Keratinocyte (primary cell): ENCODE measurements at regions not wholly inside any gene's neighbourhood (a gene's known extent, or its start where the extent isn't known, plus 50 kb on each side); places are given as distances from the start of the nearest gene placed in this dataset.

ENCODE experiments used
- DNase-seq: peaks from one replicate; pipeline ENCODE4 v3.0.0-alpha.2; 2011; ENCODE audit warnings: low read depth, missing footprints, low spot score
- FAIRE-seq: peaks from 2 replicates; lab custom pipeline; 2011; peaks lifted over from hg19 to GRCh38; lab: Jason Lieb, UNC
- H2AFZ ChIP-seq: 2 replicates; pipeline ENCODE4 v1.6.0; 2012; ENCODE audit warnings: low read length, control low read depth, inconsistent platforms; ENCODE audit not compliant: control insufficient read depth
- H3K27ac ChIP-seq: 2 replicates; pipeline ENCODE4 v1.5.1; 2011; ENCODE audit warnings: low read length; ENCODE audit not compliant: control insufficient read depth, insufficient read depth
- H3K27me3 ChIP-seq: 3 replicates; pipeline ENCODE4 v1.6.0; 2011; ENCODE audit warnings: low read length; ENCODE audit not compliant: control insufficient read depth, insufficient read depth; ENCODE audit errors: extremely low read depth
- H3K36me3 ChIP-seq, 2 experiments: 2 replicates in 1 of 2; 3 replicates in 1 of 2; pipeline ENCODE4 v1.5.1; 2011; ENCODE audit warnings: low read length in 2 of 2, mild to moderate bottlenecking in 1 of 2; ENCODE audit not compliant: control insufficient read depth in 2 of 2, insufficient read depth in 2 of 2; ENCODE audit errors: extremely low read depth in 1 of 2
- H3K4me1 ChIP-seq: 3 replicates; pipeline ENCODE4 v1.5.1; 2011; ENCODE audit warnings: low read length; ENCODE audit not compliant: control insufficient read depth, insufficient read depth; ENCODE audit errors: extremely low read depth
- H3K4me2 ChIP-seq: 3 replicates; pipeline ENCODE4 v1.6.0; 2011; ENCODE audit warnings: low read depth, low read length; ENCODE audit not compliant: control insufficient read depth, insufficient read depth; ENCODE audit errors: extremely low read depth
- H3K4me3 ChIP-seq, 3 experiments: fragments of 200-600 bp in 1 of 3; sonication (generic) in 1 of 3; 2 replicates in 2 of 3; 3 replicates in 1 of 3; pipeline ENCODE4 v1.5.1; 2011 to 2016; ENCODE audit warnings: low read length in 3 of 3, mild to moderate bottlenecking in 3 of 3, control low read depth in 2 of 3, inconsistent platforms in 1 of 3, low read depth in 1 of 3, mixed read lengths in 1 of 3, mixed run types in 1 of 3, moderate library complexity in 1 of 3; ENCODE audit not compliant: control insufficient read depth in 2 of 3, insufficient read depth in 2 of 3; ENCODE audit errors: extremely low read depth in 1 of 3
- H3K79me2 ChIP-seq: 2 replicates; pipeline ENCODE4 v1.6.0; 2012; ENCODE audit warnings: low read length; ENCODE audit not compliant: control insufficient read depth, insufficient read depth
- H3K9ac ChIP-seq: 3 replicates; pipeline ENCODE4 v1.6.0; 2011; ENCODE audit warnings: low read length; ENCODE audit not compliant: control insufficient read depth, insufficient read depth; ENCODE audit errors: extremely low read depth
- H3K9me1 ChIP-seq: 3 replicates; pipeline ENCODE4 v1.6.0; 2011; ENCODE audit warnings: low read length; ENCODE audit not compliant: control insufficient read depth, insufficient read depth; ENCODE audit errors: extremely low read depth
- H3K9me3 ChIP-seq: 2 replicates; pipeline ENCODE4 v1.5.1; 2012; ENCODE audit warnings: low read depth, low read length; ENCODE audit not compliant: control insufficient read depth
- H4K20me1 ChIP-seq: 3 replicates; pipeline ENCODE4 v1.6.0; 2011; ENCODE audit warnings: low read length; ENCODE audit not compliant: control insufficient read depth, insufficient read depth; ENCODE audit errors: extremely low read depth
- CTCF ChIP-seq, 3 experiments: IDR thresholded peaks in 1 of 3; conservative IDR thresholded peaks in 1 of 3; optimal IDR thresholded peaks in 1 of 3; 2 replicates in 2 of 3; 3 replicates in 1 of 3; pipeline versions ENCODE3 to v1.5.1; 2011; ENCODE audit warnings: low read length in 3 of 3, mild to moderate bottlenecking in 3 of 3, moderate library complexity in 2 of 3, control low read depth in 1 of 3, inconsistent platforms in 1 of 3; ENCODE audit not compliant: insufficient read depth in 2 of 3; ENCODE audit errors: extremely low read depth in 1 of 3
- EZH2 ChIP-seq: IDR thresholded peaks from one replicate; pipeline ENCODE4 v1.6.1; 2012; ENCODE audit warnings: inconsistent platforms, mild to moderate bottlenecking, low read length, moderate library complexity
- dilution Hi-C: fragments of 300-500 bp; cut with MboI; formaldehyde crosslinking; loops from one replicate; pipeline ENCODE4 v1.7.0; 2020; ENCODE audit warnings: low sequenced_read_pairs; ENCODE audit not compliant: extremely low pct_ligation_motif_present

DNA sequence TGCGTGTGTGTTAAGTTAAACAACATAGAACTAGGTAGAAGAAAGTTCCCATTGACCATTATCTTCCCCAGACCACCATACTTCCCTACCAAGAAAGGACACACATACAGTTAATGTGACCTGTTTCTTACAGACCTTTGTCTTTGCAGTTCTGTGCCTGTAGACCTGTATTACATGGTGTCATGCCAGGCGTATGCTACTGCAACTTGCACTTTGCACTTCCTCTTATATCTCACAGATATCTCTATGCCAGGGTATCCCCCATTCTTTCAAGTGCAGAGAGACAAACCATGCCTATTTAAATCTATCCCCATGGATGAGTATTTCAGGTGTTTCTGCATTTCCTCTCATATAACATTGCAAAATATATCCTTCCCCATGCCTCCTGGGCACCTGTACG lies 136.8 kb upstream of the PKDCC start:
- Histone ChIP-seq H3K4me1 (no peaks in the 10 kb centered on the region), H2AFZ (no peak overlapping the region), H3K4me3 (no peak overlapping the region), H4K20me1 (no peaks in the 10 kb centered on the region), H3K27me3 (no peaks in the 10 kb centered on the region), H3K9me1 (no peaks in the 10 kb centered on the region), H3K9me3 (no peaks in the 10 kb centered on the region), H3K79me2 (no peaks in the 10 kb centered on the region), H3K27ac (no peak overlapping the region), H3K4me2 (no peak overlapping the region), H3K36me3 (no peaks in the 10 kb centered on the region), H3K9ac (no peak overlapping the region)
- FAIRE-seq (no peak), DNase-seq (no peak)
- no peak for TF ChIP-seq CTCF (optimal IDR thresholded peaks at IDR 0.05 in 1 of 3, IDR thresholded peaks at IDR 0.05 in 1 of 3, conservative IDR thresholded peaks at IDR 0.05 in 1 of 3; ENCODE audit: extremely low read depth in 1 of 3, insufficient read depth in 2 of 3, low read length in 3 of 3)
- TF ChIP-seq EZH2: no peak
- dilution Hi-C loops: no loop called here

DNA sequence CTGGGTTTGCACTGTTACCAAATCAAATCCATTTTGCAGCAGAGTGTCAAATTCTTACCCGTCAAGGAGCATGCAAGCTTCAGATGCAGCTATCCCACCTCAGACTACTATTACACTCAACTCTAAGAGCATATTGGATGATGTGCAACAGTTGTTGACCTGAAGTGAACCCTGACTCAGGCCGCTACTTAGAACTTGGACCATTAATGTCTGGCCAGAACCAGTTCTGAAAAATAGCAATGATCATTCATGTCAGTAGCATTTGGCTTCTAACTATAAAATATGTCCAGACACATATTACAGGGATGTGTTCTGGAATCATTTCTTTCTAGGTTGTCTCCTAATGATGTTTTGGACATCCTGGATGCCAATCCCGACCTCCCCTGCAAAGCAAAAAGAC lies 135.5 kb upstream of the PKDCC start:
- Histone ChIP-seq H3K36me3 (no peaks in the 10 kb centered on the region), H3K27ac (no peak overlapping the region), H3K9me1 (no peaks in the 10 kb centered on the region), H3K4me2 (no peak overlapping the region), H3K4me3 (no peak overlapping the region), H3K27me3 (no peaks in the 10 kb centered on the region), H4K20me1 (no peaks in the 10 kb centered on the region), H3K4me1 (no peaks in the 10 kb centered on the region), H2AFZ (no peak overlapping the region), H3K79me2 (no peaks in the 10 kb centered on the region), H3K9me3 (no peaks in the 10 kb centered on the region), H3K9ac (no peak overlapping the region)
- TF ChIP-seq CTCF (optimal IDR thresholded peaks at IDR 0.05 in 1 of 3, IDR thresholded peaks at IDR 0.05 in 1 of 3, conservative IDR thresholded peaks at IDR 0.05 in 1 of 3; ENCODE audit: extremely low read depth in 1 of 3, insufficient read depth in 2 of 3, low read length in 3 of 3): no peak
- TF ChIP-seq EZH2: no peak
- FAIRE-seq: no peak
- dilution Hi-C loops: no loop called here
- DNase-seq: no peak
